HG03442 (cell line): ENCODE measurements at regions not wholly inside any gene's neighbourhood (a gene's known extent, or its start where the extent isn't known, plus 50 kb on each side); places are given as distances from the start of the nearest gene placed in this dataset.

Source experiments
- ATAC-seq: cut with Tn5 transposase; IDR thresholded peaks from one replicate; pipeline ENCODE4 v1.9.1; 2021; ENCODE audit warnings: mild to moderate bottlenecking, moderate library complexity; ENCODE audit not compliant: unreplicated experiment

- no peak for ATAC-seq
Observed at GRCh38 chr18:76133873-76134272, 361.2 kb downstream of the ZNF516 start.

GRCh38 chr18:76131738-76132137 is 363.3 kb downstream of the ZNF516 start:
- ATAC-seq, result no peak

- ATAC-seq, result no peak
Observed at GRCh38 chr18:76130845-76131244, 364.2 kb downstream of the ZNF516 start.

- ATAC-seq, result no peak
Observed at GRCh38 chr18:76126327-76126726, 368.7 kb downstream of the ZNF516 start.

- ATAC-seq, result no peak
Observed at GRCh38 chr18:76121011-76121410, 374.0 kb downstream of the ZNF516 start.

- ATAC-seq, result no peak
Observed at GRCh38 chr18:76115580-76115979, 379.5 kb downstream of the ZNF516 start.

- no peak for ATAC-seq
Observed at GRCh38 chr18:76113101-76113500, 381.9 kb downstream of the ZNF516 start.

- no peak for ATAC-seq
Observed at GRCh38 chr18:76102626-76103025, 392.4 kb downstream of the ZNF516 start.

GRCh38 chr18:76102156-76102555 is 392.9 kb downstream of the ZNF516 start:
- ATAC-seq, result no peak

GRCh38 chr18:76099931-76100457 is 395.0 kb downstream of the ZNF516 start:
- no peak for ATAC-seq

- ATAC-seq, result no peak
Observed at GRCh38 chr18:76098674-76099411, 396.2 kb downstream of the ZNF516 start.

- no peak for ATAC-seq
Observed at GRCh38 chr18:76081536-76081935, 413.5 kb downstream of the ZNF516 start.

- ATAC-seq, result no peak
Observed at GRCh38 chr18:76080430-76080829, 414.6 kb downstream of the ZNF516 start.

GRCh38 chr18:76075777-76076176 is 419.3 kb downstream of the ZNF516 start:
- no peak for ATAC-seq

- no peak for ATAC-seq
Observed at GRCh38 chr18:76064998-76065397, 430.0 kb downstream of the ZNF516 start.

GRCh38 chr18:76058146-76058545 is 436.9 kb downstream of the ZNF516 start:
- ATAC-seq, result no peak

- ATAC-seq, result no peak
Observed at GRCh38 chr18:76057386-76057785, 437.7 kb downstream of the ZNF516 start.

- ATAC-seq, result no peak
Observed at GRCh38 chr18:76056471-76057110, 438.5 kb downstream of the ZNF516 start.

GRCh38 chr18:76055578-76055977 is 439.5 kb downstream of the ZNF516 start:
- ATAC-seq, result no peak

- no peak for ATAC-seq
Observed at GRCh38 chr18:76055025-76055424, 440.0 kb downstream of the ZNF516 start.

GRCh38 chr18:76054156-76054555 is 440.9 kb downstream of the ZNF516 start:
- ATAC-seq, result no peak

GRCh38 chr18:76053551-76053950 is 441.5 kb downstream of the ZNF516 start:
- no peak for ATAC-seq
